ENCODE measurements at regions not wholly inside any gene's neighbourhood (a gene's known extent, or its start where the extent isn't known, plus 50 kb on each side); places are given as distances from the start of the nearest gene placed in this dataset.

GRCh38 chr12:68465227-68465626 lies 133.1 kb upstream of the MDM1 start:
- CTCF ChIA-PET, result no interaction called here

GRCh38 chr12:68467514-68467913 lies 135.4 kb upstream of the MDM1 start:
- no peak overlapping the region for H3K27ac ChIP-seq (ENCODE audit: low read depth, low read length)
- ChIA-PET CTCF (interaction anchor here (0.5 kb wide), 1 partner anchor 386 kb away, joined by 9 read pairs; no protein-coding TSS in a partner anchor), POLR2A (interaction anchor here (0.6 kb wide), 1 partner anchor 157 kb away, joined by 4 read pairs; no protein-coding TSS in a partner anchor)
- H3K4me3 ChIP-seq (ENCODE audit: low read depth, low read length), result no peak overlapping the region
- no peak for TF ChIP-seq CTCF (IDR thresholded peaks at IDR 0.05; ENCODE audit: low read depth, low read length)
- no peaks in the 10 kb centered on the region for H3K27me3 ChIP-seq (ENCODE audit: control insufficient read depth, insufficient read depth, low read length)
- H3K9me3 ChIP-seq (ENCODE audit: control insufficient read depth, insufficient read depth, low read length), result no peaks in the 10 kb centered on the region
- DNase-seq (ENCODE audit: low read depth, low spot score), result no peak

More at GRCh38 chr12:68465227-68465626, 133.1 kb upstream of the MDM1 start:
- Histone ChIP-seq H3K27me3 (ENCODE audit: control insufficient read depth, insufficient read depth, low read length) (no peaks in the 10 kb centered on the region), H3K27ac (ENCODE audit: low read depth, low read length) (no peak overlapping the region), H3K4me3 (ENCODE audit: low read depth, low read length) (no peak overlapping the region), H3K9me3 (ENCODE audit: control insufficient read depth, insufficient read depth, low read length) (no peaks in the 10 kb centered on the region)
- POLR2A ChIA-PET, result no interaction called here
- TF ChIP-seq CTCF (IDR thresholded peaks at IDR 0.05; ENCODE audit: low read depth, low read length), result no peak
- DNase-seq (ENCODE audit: low read depth, low spot score), result no peak

GRCh38 chr12:68468036-68468435 lies 135.9 kb upstream of the MDM1 start:
- DNase-seq (ENCODE audit: low read depth, low spot score), result no peak

GRCh38 chr12:68469113-68469512 lies 137.0 kb upstream of the MDM1 start:
- H3K27ac ChIP-seq (ENCODE audit: low read depth, low read length), result no peak overlapping the region
- TF ChIP-seq CTCF (IDR thresholded peaks at IDR 0.05; ENCODE audit: low read depth, low read length), result no peak
- no peaks in the 10 kb centered on the region for H3K27me3 ChIP-seq (ENCODE audit: control insufficient read depth, insufficient read depth, low read length)
- DNase-seq (ENCODE audit: low read depth, low spot score), result no peak
- H3K4me3 ChIP-seq (ENCODE audit: low read depth, low read length), result no peak overlapping the region
- ChIA-PET POLR2A (no interaction called here), CTCF (interaction anchor here (0.6 kb wide), 1 partner anchor 27 kb away, joined by 10 read pairs; no protein-coding TSS in a partner anchor)
- no peaks in the 10 kb centered on the region for H3K9me3 ChIP-seq (ENCODE audit: control insufficient read depth, insufficient read depth, low read length)

More at GRCh38 chr12:68468036-68468435, 135.9 kb upstream of the MDM1 start:
- no peak for TF ChIP-seq CTCF (IDR thresholded peaks at IDR 0.05; ENCODE audit: low read depth, low read length)
- POLR2A ChIA-PET, result no interaction called here
- CTCF ChIA-PET, result interaction anchor here (0.5 kb wide), 1 partner anchor 385 kb away, joined by 9 read pairs; no protein-coding TSS in a partner anchor
- Histone ChIP-seq H3K27me3 (ENCODE audit: control insufficient read depth, insufficient read depth, low read length) (no peaks in the 10 kb centered on the region), H3K27ac (ENCODE audit: low read depth, low read length) (no peak overlapping the region), H3K4me3 (ENCODE audit: low read depth, low read length) (no peak overlapping the region), H3K9me3 (ENCODE audit: control insufficient read depth, insufficient read depth, low read length) (no peaks in the 10 kb centered on the region)

GRCh38 chr12:68470664-68471328 lies 138.6 kb upstream of the MDM1 start:
- no peak for TF ChIP-seq CTCF (IDR thresholded peaks at IDR 0.05; ENCODE audit: low read depth, low read length)
- no peak overlapping the region for H3K4me3 ChIP-seq (ENCODE audit: low read depth, low read length)
- DNase-seq (ENCODE audit: low read depth, low spot score), result no peak
- no peaks in the 10 kb centered on the region for H3K9me3 ChIP-seq (ENCODE audit: control insufficient read depth, insufficient read depth, low read length)
- ChIA-PET POLR2A (no interaction called here), CTCF (no interaction called here)
- H3K27ac ChIP-seq (ENCODE audit: low read depth, low read length), result no peak overlapping the region
- H3K27me3 ChIP-seq (ENCODE audit: control insufficient read depth, insufficient read depth, low read length), result no peaks in the 10 kb centered on the region
